Caco-2 (cell line): ENCODE measurements at regions not wholly inside any gene's neighbourhood (a gene's known extent, or its start where the extent isn't known, plus 50 kb on each side); places are given as distances from the start of the nearest gene placed in this dataset.

Source experiments
- BruUV-seq: library from RNA; stranded (reverse); fragments of 400-500 nt; replicated peaks from 2 replicates; lab custom pipeline; 2021; lab: Mats Ljungman, UMichigan
- CTCF ChIA-PET: fragments of 300-600 bp; sonication (Branson Sonifier 250); formaldehyde crosslinking; loops from one replicate; lab custom pipeline; 2022; ENCODE audit warnings: antibody characterized with exemption; lab: Charles Lee
- POLR2A ChIA-PET: fragments of 300-600 bp; sonication (Branson Sonifier 250); formaldehyde crosslinking; loops from one replicate; lab custom pipeline; 2022; ENCODE audit warnings: antibody characterized with exemption; lab: Charles Lee
- DNase-seq, 2 experiments: peaks; one replicate each; pipeline versions ENCODE4 v3.0.0 to v3.0.0-alpha.2; 2020 to 2022
- H3K27me3 ChIP-seq: replicated peaks from 2 replicates; pipeline ENCODE4 v1.6.0; 2011; ENCODE audit warnings: low read length; ENCODE audit not compliant: control insufficient read depth, insufficient read depth
- H3K36me3 ChIP-seq: 2 replicates; pipeline ENCODE4 v1.5.1; 2011; ENCODE audit warnings: low read length; ENCODE audit not compliant: control insufficient read depth, insufficient read depth
- H3K4me1 ChIP-seq: fragments of 250-450 bp; sonication (Bioruptor Pico); 2 replicates; pipeline ENCODE4 v1.5.1; 2020; ENCODE audit warnings: mild to moderate bottlenecking
- H3K4me3 ChIP-seq: 2 replicates; pipeline ENCODE4 v1.5.1; 2011; ENCODE audit warnings: low read depth, mild to moderate bottlenecking, control low read depth, low read length
- H3K9me3 ChIP-seq: fragments of 250-450 bp; sonication (Bioruptor Pico); 2 replicates; pipeline ENCODE4 v1.5.1; 2020; ENCODE audit warnings: mild to moderate bottlenecking, moderate library complexity
- H3K27ac Mint-ChIP-seq: one replicate; pipeline ENCODE4 v1.8.0; 2022; ENCODE audit warnings: mixed read lengths; ENCODE audit not compliant: unreplicated experiment
- H3K27me3 Mint-ChIP-seq: one replicate; pipeline ENCODE4 v1.8.0; 2022; ENCODE audit warnings: mixed read lengths; ENCODE audit not compliant: insufficient read depth, unreplicated experiment
- H3K36me3 Mint-ChIP-seq: one replicate; pipeline ENCODE4 v1.8.0; 2022; ENCODE audit warnings: mild to moderate bottlenecking, mixed read lengths; ENCODE audit not compliant: insufficient read depth, unreplicated experiment
- H3K4me1 Mint-ChIP-seq: one replicate; pipeline ENCODE4 v1.8.0; 2022; ENCODE audit warnings: low read depth, mixed read lengths; ENCODE audit not compliant: unreplicated experiment
- H3K4me3 Mint-ChIP-seq: one replicate; pipeline ENCODE4 v1.8.0; 2022; ENCODE audit warnings: mild to moderate bottlenecking, moderate library complexity, mixed read lengths; ENCODE audit not compliant: unreplicated experiment
- H3K9me3 Mint-ChIP-seq: one replicate; pipeline ENCODE4 v1.8.0; 2022; ENCODE audit warnings: mixed read lengths; ENCODE audit not compliant: unreplicated experiment
- CTCF ChIP-seq, 2 experiments: fragments of 200-600 bp in 1 of 2; IDR thresholded peaks; 1 replicate in 1 of 2; 2 replicates in 1 of 2; pipeline versions ENCODE4 v1.5.1 to v1.8.0; 2011 to 2022; ENCODE audit warnings: antibody characterized with exemption in 1 of 2, control low read depth in 1 of 2, inconsistent platforms in 1 of 2, low read depth in 1 of 2, low read length in 1 of 2, mild to moderate bottlenecking in 1 of 2, moderate library complexity in 1 of 2; ENCODE audit not compliant: insufficient read depth in 1 of 2, severe bottlenecking in 1 of 2, unreplicated experiment in 1 of 2
- intact Hi-C: fragments of 100-400 bp; cut with micrococcal nuclease; formaldehyde crosslinking; loops from one replicate; pipeline ENCODE4 v1.10.0; 2022; ENCODE audit not compliant: unreplicated experiment

GRCh38 chr10:35749230-35749629 lies 107.1 kb upstream of the FZD8 start:
- H3K4me3 Mint-ChIP-seq: no peak overlapping the region
- DNase-seq: no peak
- H3K27me3 Mint-ChIP-seq: no peaks in the 10 kb centered on the region
- no peak overlapping the region for H3K4me3 ChIP-seq
- H3K4me1 Mint-ChIP-seq: peaks cover 9% of the 10 kb centered on the region
- peak overlapping the region; percentile 27 for H3K27ac Mint-ChIP-seq
- intact Hi-C loops: no loop called here
- ChIA-PET CTCF (no interaction called here), POLR2A (no interaction called here)
- H3K36me3 ChIP-seq: no peaks in the 10 kb centered on the region
- H3K9me3 ChIP-seq: no peaks in the 10 kb centered on the region
- TF ChIP-seq CTCF (IDR thresholded peaks at IDR 0.05; ENCODE audit: insufficient read depth in 1 of 2, low read depth in 1 of 2, low read length in 1 of 2, severe bottlenecking in 1 of 2, unreplicated experiment in 1 of 2): no peak
- BruUV-seq: no TSS peak
- H3K4me1 ChIP-seq: peaks cover 4% of the 10 kb centered on the region
- no peaks in the 10 kb centered on the region for H3K27me3 ChIP-seq
- no peaks in the 10 kb centered on the region for H3K9me3 Mint-ChIP-seq
- no peaks in the 10 kb centered on the region for H3K36me3 Mint-ChIP-seq

GRCh38 chr10:35745617-35746403 lies 103.7 kb upstream of the FZD8 start:
- Histone ChIP-seq H3K9me3 (no peaks in the 10 kb centered on the region), H3K4me3 (no peak overlapping the region), H3K27me3 (no peaks in the 10 kb centered on the region), H3K4me1 (no peaks in the 10 kb centered on the region), H3K36me3 (no peaks in the 10 kb centered on the region)
- no TSS peak for BruUV-seq
- DNase-seq: no peak
- H3K4me3 Mint-ChIP-seq: no peak overlapping the region
- TF ChIP-seq CTCF (IDR thresholded peaks at IDR 0.05; ENCODE audit: insufficient read depth in 1 of 2, low read depth in 1 of 2, low read length in 1 of 2, severe bottlenecking in 1 of 2, unreplicated experiment in 1 of 2): no peak
- no peak overlapping the region for H3K27ac Mint-ChIP-seq
- no peaks in the 10 kb centered on the region for H3K4me1 Mint-ChIP-seq
- no peaks in the 10 kb centered on the region for H3K36me3 Mint-ChIP-seq
- ChIA-PET CTCF (no interaction called here), POLR2A (no interaction called here)
- no peaks in the 10 kb centered on the region for H3K27me3 Mint-ChIP-seq
- H3K9me3 Mint-ChIP-seq: no peaks in the 10 kb centered on the region
- intact Hi-C loops: no loop called here

- no peaks in the 10 kb centered on the region for H3K4me1 Mint-ChIP-seq
- intact Hi-C loops: no loop called here
- H3K27ac Mint-ChIP-seq: no peak overlapping the region
- H3K36me3 ChIP-seq: no peaks in the 10 kb centered on the region
- H3K9me3 Mint-ChIP-seq: peaks cover 5% of the 10 kb centered on the region
- H3K36me3 Mint-ChIP-seq: no peaks in the 10 kb centered on the region
- BruUV-seq: no TSS peak
- no peak for DNase-seq
- CTCF ChIA-PET: no interaction called here
- H3K27me3 ChIP-seq: no peaks in the 10 kb centered on the region
- TF ChIP-seq CTCF (IDR thresholded peaks at IDR 0.05; ENCODE audit: insufficient read depth in 1 of 2, low read depth in 1 of 2, low read length in 1 of 2, severe bottlenecking in 1 of 2, unreplicated experiment in 1 of 2): no peak
- H3K27me3 Mint-ChIP-seq: no peaks in the 10 kb centered on the region
- no peaks in the 10 kb centered on the region for H3K4me1 ChIP-seq
- H3K4me3 Mint-ChIP-seq: no peak overlapping the region
- POLR2A ChIA-PET: no interaction called here
- no peak overlapping the region for H3K4me3 ChIP-seq
- H3K9me3 ChIP-seq: no peaks in the 10 kb centered on the region
These were observed 101.8 kb upstream of the FZD8 start for GRCh38 chr10:35743851-35744250.
